K562 (cell line): ENCODE measurements at regions not wholly inside any gene's neighbourhood (a gene's known extent, or its start where the extent isn't known, plus 50 kb on each side); places are given as distances from the start of the nearest gene placed in this dataset.

ENCODE experiments used
- ATAC-seq: fragments of 200-7000 bp; cut with Tn5 transposase; 3 replicates; pipeline ENCODE4 v1.9.1; 2020; ENCODE audit warnings: moderate library complexity
- BruUV-seq: library from RNA; stranded (reverse); fragments of 400-500 nt; replicated peaks from 2 replicates; lab custom pipeline; 2021; lab: Mats Ljungman, UMichigan
- CTCF ChIA-PET: fragments of 300-600 bp; formaldehyde crosslinking; extraction: SDS; loops from one replicate; lab custom pipeline; 2021; ENCODE audit warnings: low intra/inter-chr PET ratio; lab: Yijun Ruan, JAX
- POLR2A ChIA-PET: fragments of 300-600, 350-650 bp; sonication (Branson Sonifier 250); formaldehyde crosslinking; extraction: SDS; loops from one replicate; lab custom pipeline; 2021; ENCODE audit warnings: antibody characterized with exemption, inconsistent platforms; lab: Yijun Ruan, JAX
- DNase-seq, 4 experiments: peaks; one replicate each; pipeline versions ENCODE4 v3.0.0 to v3.0.0-alpha.2; 2011 to 2018; ENCODE audit warnings: low spot score in 3 of 4, mixed read lengths in 3 of 4; ENCODE audit errors: extremely low read depth in 1 of 4
- FAIRE-seq: peaks from 2 replicates; lab custom pipeline; 2011; peaks lifted over from hg19 to GRCh38; lab: Jason Lieb, UNC
- H2AFZ ChIP-seq: 2 replicates; pipeline ENCODE4 v1.6.0; 2011; ENCODE audit warnings: low read depth, low read length, control low read depth, inconsistent platforms
- H3K27ac ChIP-seq: fragments of 200-600 bp; 3 replicates; pipeline ENCODE4 v1.8.0; 2011; ENCODE audit warnings: low read depth, mild to moderate bottlenecking, control low read depth, inconsistent platforms, low read length, moderate library complexity, mixed read lengths; ENCODE audit errors: extremely low read depth
- H3K27me3 ChIP-seq, 2 experiments: fragments of 300-600 bp in 1 of 2; 2 replicates in 1 of 2; 3 replicates in 1 of 2; pipeline versions ENCODE4 v1.6.0 to v1.8.0; 2011; ENCODE audit warnings: inconsistent platforms in 2 of 2, low read length in 2 of 2, mild to moderate bottlenecking in 1 of 2, mixed read lengths in 1 of 2, moderate library complexity in 1 of 2; ENCODE audit not compliant: control insufficient read depth in 2 of 2, insufficient read depth in 2 of 2
- H3K36me3 ChIP-seq: fragments of 300-600 bp; 3 replicates; pipeline ENCODE4 v1.8.0; 2011; ENCODE audit warnings: mild to moderate bottlenecking, low read length, inconsistent platforms; ENCODE audit not compliant: control insufficient read depth, insufficient read depth
- H3K4me1 ChIP-seq, 2 experiments: fragments of 200-600 bp in 1 of 2; replicated peaks in 1 of 2; 2 replicates in 1 of 2; 3 replicates in 1 of 2; pipeline versions ENCODE4 v1.5.1 to v1.8.0; 2011; ENCODE audit warnings: inconsistent platforms in 2 of 2, low read length in 2 of 2, mild to moderate bottlenecking in 1 of 2, mixed read lengths in 1 of 2, moderate library complexity in 1 of 2; ENCODE audit not compliant: control insufficient read depth in 2 of 2, insufficient read depth in 2 of 2
- H3K4me2 ChIP-seq: 2 replicates; pipeline ENCODE4 v1.6.1; 2011; ENCODE audit warnings: low read length, control low read depth, inconsistent platforms, mixed read lengths; ENCODE audit not compliant: insufficient read depth
- H3K4me3 ChIP-seq: fragments of 200-600 bp; sonication (generic), shearing (Covaris generic); 2 replicates; pipeline ENCODE4 v1.5.1; 2016; ENCODE audit warnings: control low read depth, inconsistent platforms
- H3K79me2 ChIP-seq: fragments of 200-600 bp; 3 replicates; pipeline ENCODE4 v1.8.0; 2011; ENCODE audit warnings: low read length, inconsistent platforms; ENCODE audit not compliant: control insufficient read depth, insufficient read depth
- H3K9ac ChIP-seq, 2 experiments: 2 replicates each; pipeline versions ENCODE4 v1.6.0 to v1.6.1; 2011; ENCODE audit warnings: low read depth in 2 of 2, low read length in 2 of 2, control low read depth in 1 of 2, inconsistent platforms in 1 of 2, mild to moderate bottlenecking in 1 of 2, mixed read lengths in 1 of 2; ENCODE audit not compliant: insufficient read depth in 1 of 2
- H3K9me1 ChIP-seq: one replicate; pipeline ENCODE4 v1.6.0; 2011; ENCODE audit warnings: inconsistent platforms, mild to moderate bottlenecking, low read length, moderate library complexity; ENCODE audit not compliant: control insufficient read depth, insufficient read depth
- H3K9me3 ChIP-seq: replicated peaks from 2 replicates; pipeline ENCODE4 v1.5.1; 2011; ENCODE audit warnings: low read depth, low read length, inconsistent platforms; ENCODE audit not compliant: control insufficient read depth, insufficient read depth
- H4K20me1 ChIP-seq: replicated peaks from 2 replicates; pipeline ENCODE4 v1.6.1; 2011; ENCODE audit warnings: low read length, inconsistent platforms, mixed read lengths; ENCODE audit not compliant: control insufficient read depth, insufficient read depth
- DPF2 ChIP-seq: fragments of 450-650 bp; IDR thresholded peaks from 2 replicates; pipeline ENCODE4 v1.6.1; 2016
- IRF9 ChIP-seq: fragments of 450-650 bp; IDR thresholded peaks from 2 replicates; pipeline ENCODE4 v1.6.1; 2016; ENCODE audit warnings: missing biosample characterization, missing genetic modification characterization
- KAT7 ChIP-seq: sonication (generic); formaldehyde crosslinking; IDR thresholded peaks from 2 replicates; pipeline ENCODE4 v1.8.0; 2022; ENCODE audit warnings: missing genetic modification reagents, mild to moderate bottlenecking, borderline replicate concordance
- KLF6 ChIP-seq: fragments of 250-450 bp; sonication (Bioruptor Pico); IDR thresholded peaks from 2 replicates; pipeline ENCODE4 v1.4.0; 2020; ENCODE audit warnings: mild to moderate bottlenecking, moderate library complexity, borderline replicate concordance
- MXD1 ChIP-seq: fragments of 250-450 bp; sonication (Bioruptor Pico); IDR thresholded peaks from 2 replicates; pipeline ENCODE4 v1.8.0; 2021; ENCODE audit warnings: borderline replicate concordance, mild to moderate bottlenecking, moderate library complexity; ENCODE audit not compliant: poor library complexity, severe bottlenecking
- POLR2AphosphoS5 ChIP-seq: IDR thresholded peaks from 2 replicates; pipeline ENCODE4 v1.6.1; 2011; ENCODE audit warnings: mild to moderate bottlenecking, low read depth, low read length, moderate library complexity; ENCODE audit not compliant: control insufficient read depth, insufficient read depth
- WGBS: fragments of 100-300 bp; shearing (Covaris generic); methylation state at CpG from one replicate; pipeline ENCODE4 v1.1.6; 2016; ENCODE audit warnings: low coverage, mixed read lengths; ENCODE audit not compliant: insufficient coverage; ENCODE audit errors: missing lambda C conversion rate; 5-methylcytosine and 5-hydroxymethylcytosine counted together
- in situ Hi-C: fragments of 300-500 bp; cut with MboI; formaldehyde crosslinking; loops from 4 replicates; pipeline ENCODE4 v1.15.0; 2018; ENCODE audit warnings: inconsistent platforms, mixed read lengths
- intact Hi-C: fragments of 100-400 bp; cut with micrococcal nuclease; formaldehyde crosslinking; loops from 2 replicates; pipeline ENCODE4 v1.14.2; 2022
- TF ChIP-seq, protein P1 (sequence below), 2 experiments: fragments of 150-350 bp in 1 of 2; IDR thresholded peaks; 2 replicates each; pipeline ENCODE4 v1.6.1; 2012 to 2016; ENCODE audit warnings: low read depth in 2 of 2, low read length in 2 of 2, mild to moderate bottlenecking in 1 of 2, moderate library complexity in 1 of 2

- intact Hi-C loops = no loop called here
- TF ChIP-seq, protein P1, sequence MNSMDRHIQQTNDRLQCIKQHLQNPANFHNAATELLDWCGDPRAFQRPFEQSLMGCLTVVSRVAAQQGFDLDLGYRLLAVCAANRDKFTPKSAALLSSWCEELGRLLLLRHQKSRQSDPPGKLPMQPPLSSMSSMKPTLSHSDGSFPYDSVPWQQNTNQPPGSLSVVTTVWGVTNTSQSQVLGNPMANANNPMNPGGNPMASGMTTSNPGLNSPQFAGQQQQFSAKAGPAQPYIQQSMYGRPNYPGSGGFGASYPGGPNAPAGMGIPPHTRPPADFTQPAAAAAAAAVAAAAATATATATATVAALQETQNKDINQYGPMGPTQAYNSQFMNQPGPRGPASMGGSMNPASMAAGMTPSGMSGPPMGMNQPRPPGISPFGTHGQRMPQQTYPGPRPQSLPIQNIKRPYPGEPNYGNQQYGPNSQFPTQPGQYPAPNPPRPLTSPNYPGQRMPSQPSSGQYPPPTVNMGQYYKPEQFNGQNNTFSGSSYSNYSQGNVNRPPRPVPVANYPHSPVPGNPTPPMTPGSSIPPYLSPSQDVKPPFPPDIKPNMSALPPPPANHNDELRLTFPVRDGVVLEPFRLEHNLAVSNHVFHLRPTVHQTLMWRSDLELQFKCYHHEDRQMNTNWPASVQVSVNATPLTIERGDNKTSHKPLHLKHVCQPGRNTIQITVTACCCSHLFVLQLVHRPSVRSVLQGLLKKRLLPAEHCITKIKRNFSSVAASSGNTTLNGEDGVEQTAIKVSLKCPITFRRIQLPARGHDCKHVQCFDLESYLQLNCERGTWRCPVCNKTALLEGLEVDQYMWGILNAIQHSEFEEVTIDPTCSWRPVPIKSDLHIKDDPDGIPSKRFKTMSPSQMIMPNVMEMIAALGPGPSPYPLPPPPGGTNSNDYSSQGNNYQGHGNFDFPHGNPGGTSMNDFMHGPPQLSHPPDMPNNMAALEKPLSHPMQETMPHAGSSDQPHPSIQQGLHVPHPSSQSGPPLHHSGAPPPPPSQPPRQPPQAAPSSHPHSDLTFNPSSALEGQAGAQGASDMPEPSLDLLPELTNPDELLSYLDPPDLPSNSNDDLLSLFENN (IDR thresholded peaks at IDR 0.05; ENCODE audit: low read depth in 2 of 2, low read length in 2 of 2) = no peak
- TF ChIP-seq POLR2AphosphoS5 (no peak), KAT7 (no peak), KLF6 (CRISPR knock-in tag) (no peak), DPF2 (no peak), MXD1 (no peak), IRF9 (tag) (no peak)
Observed at GRCh38 chr17:36846410-36847292, 90.6 kb upstream of the LHX1 start.

More at GRCh38 chr17:36846410-36847292, 90.6 kb upstream of the LHX1 start:
- DNase-seq (no peak), FAIRE-seq (no peak), ATAC-seq (no peak)
- WGBS = 9% methylated on average over 14 of the region's 14 CpGs
- H3K36me3 ChIP-seq = no peaks in the 10 kb centered on the region
- H4K20me1 ChIP-seq = peaks cover 5% of the 10 kb centered on the region; the same call in 1 of the 2 replicates
- H3K4me2 ChIP-seq = no peak overlapping the region
- H3K9me1 ChIP-seq = no peaks in the 10 kb centered on the region
- BruUV-seq = no TSS peak
- H3K4me3 ChIP-seq = no peak overlapping the region
- H2AFZ ChIP-seq = no peak overlapping the region
- H3K79me2 ChIP-seq = no peaks in the 10 kb centered on the region
- H3K27me3 ChIP-seq = peaks cover 2 to 36% of the 10 kb centered on the region in 2 experiments; a peak in 4 of 5 replicates
- CTCF ChIA-PET = no interaction called here
- H3K4me1 ChIP-seq = peaks cover 0 to 6% of the 10 kb centered on the region in 2 experiments; a peak in 3 of 5 replicates
- POLR2A ChIA-PET = no interaction called here
- no peaks in the 10 kb centered on the region for H3K9me3 ChIP-seq
- in situ Hi-C loops = no loop called here
- H3K9ac ChIP-seq = peak overlapping the region in 1 of 2 experiments; percentile 35; a peak in 1 of 4 replicates
- no peak overlapping the region for H3K27ac ChIP-seq
